Thymus (tissue), 11 donors: ENCODE measurements at regions not wholly inside any gene's neighbourhood (a gene's known extent, or its start where the extent isn't known, plus 50 kb on each side); places are given as distances from the start of the nearest gene placed in this dataset.

Source experiments
- DNase-seq, 9 donors: peaks; one replicate each; pipeline ENCODE4 v3.0.0-alpha.2; 2013; ENCODE audit warnings: low spot score in 9 of 9, low read depth in 6 of 9, missing footprints in 1 of 9
- H3K27ac ChIP-seq, 2 donors: one replicate each; pipeline ENCODE4 v1.5.1; 2013; ENCODE audit warnings: control low read depth in 1 of 2, low read depth in 1 of 2, low read length in 1 of 2, mild to moderate bottlenecking in 1 of 2, moderate library complexity in 1 of 2
- H3K27me3 ChIP-seq, 2 donors: one replicate each; pipeline ENCODE4 v1.5.1; 2013; ENCODE audit warnings: low read length in 1 of 2; ENCODE audit not compliant: control insufficient read depth in 2 of 2, insufficient read depth in 1 of 2
- H3K36me3 ChIP-seq, 2 donors: one replicate each; pipeline ENCODE4 v1.5.1; 2013; ENCODE audit warnings: low read length in 1 of 2, mild to moderate bottlenecking in 1 of 2, moderate library complexity in 1 of 2; ENCODE audit not compliant: control insufficient read depth in 2 of 2, insufficient read depth in 2 of 2
- H3K4me1 ChIP-seq, 2 donors: one replicate each; pipeline ENCODE4 v1.5.1; 2013; ENCODE audit warnings: low read length in 2 of 2; ENCODE audit not compliant: control insufficient read depth in 2 of 2, insufficient read depth in 2 of 2
- H3K4me3 ChIP-seq, 2 donors: one replicate each; pipeline ENCODE4 v1.5.1; 2013; ENCODE audit warnings: low read length in 2 of 2, control low read depth in 1 of 2, mild to moderate bottlenecking in 1 of 2
- H3K9me3 ChIP-seq, 2 donors: one replicate each; pipeline ENCODE4 v1.5.1; 2013; ENCODE audit warnings: low read length in 1 of 2, mild to moderate bottlenecking in 1 of 2; ENCODE audit not compliant: control insufficient read depth in 2 of 2, insufficient read depth in 1 of 2
- WGBS: extraction: QIAGEN DNeasy Blood & Tissue Kit; methylation state at CpG from one replicate; pipeline ENCODE4 v1.1.7; 2013; 5-methylcytosine and 5-hydroxymethylcytosine counted together
- donor health status: healthy.

DNA sequence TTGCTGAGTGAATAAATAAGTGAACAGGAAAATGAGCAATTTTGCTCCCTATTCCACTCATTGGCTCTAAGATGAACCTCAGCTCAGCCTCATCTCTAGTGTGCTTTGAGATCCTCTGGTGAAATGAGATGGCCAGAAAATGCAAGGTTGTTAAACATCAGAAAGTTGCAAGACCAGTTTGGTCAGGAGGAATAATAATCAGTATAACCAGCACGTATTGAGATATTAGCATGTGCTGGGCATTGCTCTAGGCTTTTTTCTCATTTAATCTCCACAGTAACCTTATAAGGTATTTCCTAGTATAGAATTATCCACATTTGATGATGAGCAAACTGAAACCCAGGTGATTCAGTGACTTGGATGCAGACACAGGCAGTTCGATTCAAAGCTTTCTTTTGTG is 110.5 kb upstream of the PAK3 start:
- WGBS, result 39% methylated on average over 2 of the region's 2 CpGs

DNA sequence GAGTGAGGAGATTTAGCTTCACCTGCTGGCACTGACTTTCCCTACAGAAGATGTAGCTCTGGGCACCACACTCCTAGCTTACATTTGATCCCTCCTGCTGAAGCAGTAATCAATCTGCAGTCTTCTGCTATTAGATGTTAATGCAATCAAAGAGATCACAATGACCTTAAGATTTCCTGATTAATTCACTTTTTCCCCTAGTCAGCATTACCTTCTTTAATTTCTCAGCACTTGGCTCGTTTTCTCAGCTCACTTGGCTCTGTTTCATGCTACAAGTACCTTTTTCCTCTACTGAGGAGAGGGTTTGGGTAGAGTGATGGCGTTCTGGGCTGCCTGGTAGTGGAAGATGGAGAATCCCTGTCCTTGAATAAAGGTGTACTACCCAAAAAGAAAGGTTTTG is 113.0 kb upstream of the PAK3 start:
- 70% methylated on average over 2 of the region's 2 CpGs for WGBS
- Histone ChIP-seq H3K4me3 (no peak overlapping the region), H3K4me1 (no peaks in the 10 kb centered on the region), H3K27ac (no peak overlapping the region), H3K9me3 (no peaks in the 10 kb centered on the region), H3K36me3 (no peaks in the 10 kb centered on the region), H3K27me3 (no peaks in the 10 kb centered on the region)
- no peak for DNase-seq

More for the DNA sequence above, 110.5 kb upstream of the PAK3 start:
- Histone ChIP-seq H3K36me3 (no peaks in the 10 kb centered on the region), H3K27ac (no peak overlapping the region), H3K4me3 (no peak overlapping the region), H3K9me3 (no peaks in the 10 kb centered on the region), H3K27me3 (no peaks in the 10 kb centered on the region), H3K4me1 (no peaks in the 10 kb centered on the region)
- DNase-seq, result no peak

DNA sequence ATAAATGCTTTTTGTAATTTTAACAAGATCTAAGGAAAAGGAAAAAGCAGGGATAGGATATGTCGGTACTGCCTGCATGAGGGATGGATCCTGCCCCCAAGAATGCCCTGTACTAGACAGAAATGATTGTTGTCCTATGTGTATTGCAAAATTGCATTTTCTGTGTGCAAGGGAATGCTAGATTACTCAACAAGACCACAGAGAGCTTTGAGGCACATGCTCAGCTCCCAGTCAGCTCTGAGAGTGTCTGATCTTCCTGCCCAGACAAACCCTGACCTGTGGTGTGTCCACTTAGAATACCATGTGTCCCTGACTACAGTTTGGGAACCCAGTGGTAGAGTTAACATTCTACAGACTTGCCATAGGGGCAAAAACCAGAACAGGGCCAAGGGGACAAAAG is 129.2 kb upstream of the PAK3 start:
- H3K9me3 ChIP-seq, result no peaks in the 10 kb centered on the region
- H3K27me3 ChIP-seq, result no peaks in the 10 kb centered on the region
- DNase-seq, result no peak
- no peaks in the 10 kb centered on the region for H3K36me3 ChIP-seq
- no peak overlapping the region for H3K27ac ChIP-seq
- WGBS, result 100% methylated on average over 1 of the region's 1 CpG
- H3K4me3 ChIP-seq, result no peak overlapping the region
- H3K4me1 ChIP-seq, result no peaks in the 10 kb centered on the region

DNA sequence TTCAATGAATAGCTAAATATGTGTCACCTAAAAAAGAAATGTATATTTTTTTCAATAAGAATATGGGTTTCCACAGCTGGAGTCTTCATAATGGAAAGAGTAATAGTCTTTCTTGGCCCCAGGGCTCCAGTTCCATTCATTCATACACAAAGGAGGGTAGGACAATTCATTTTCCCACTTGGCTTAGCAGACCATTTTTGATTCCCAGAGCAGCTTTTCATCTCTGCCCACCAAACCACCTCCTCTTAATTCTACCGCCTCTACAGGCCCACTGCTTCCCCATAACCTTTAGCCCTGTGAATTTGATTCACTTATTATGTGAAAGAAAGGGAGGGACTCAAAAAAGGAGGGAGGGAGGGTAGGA is 129.9 kb upstream of the PAK3 start:
- Histone ChIP-seq H3K9me3 (no peaks in the 10 kb centered on the region), H3K27ac (no peak overlapping the region), H3K27me3 (no peaks in the 10 kb centered on the region), H3K4me3 (no peak overlapping the region), H3K36me3 (no peaks in the 10 kb centered on the region), H3K4me1 (no peaks in the 10 kb centered on the region)
- no peak for DNase-seq
- 91% methylated on average over 1 of the region's 1 CpG for WGBS

DNA sequence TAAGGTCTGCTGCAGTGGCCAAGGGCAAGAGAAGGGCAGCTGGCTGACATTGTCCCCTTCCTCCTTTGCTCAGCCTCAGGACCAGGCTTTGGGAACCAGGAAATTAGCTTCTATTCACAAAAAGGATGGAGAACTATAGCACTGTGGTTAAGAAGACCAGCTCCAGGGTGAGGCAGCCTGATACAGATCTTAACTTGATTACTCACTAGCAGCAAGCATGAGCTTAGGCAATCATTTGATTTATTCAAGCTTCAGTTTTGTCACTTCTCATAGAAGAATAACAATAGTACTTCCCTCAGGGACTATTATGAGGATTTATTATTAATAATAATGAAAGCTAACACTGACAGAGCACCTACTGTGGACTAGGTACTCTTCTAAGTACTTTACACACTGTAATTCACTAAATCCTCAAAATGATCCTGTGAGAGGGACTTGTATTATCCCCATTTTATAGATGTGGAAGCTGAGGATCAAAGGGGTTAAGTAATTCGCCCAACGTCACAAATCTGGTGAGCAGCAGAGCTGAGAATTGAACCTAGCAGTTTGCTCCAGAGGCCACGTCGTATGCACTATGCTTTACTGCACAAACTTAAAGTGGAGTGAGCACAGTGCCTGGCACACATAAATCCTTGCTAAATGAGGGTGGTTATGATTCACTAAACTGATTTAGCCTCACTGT is 130.4 kb upstream of the PAK3 start:
- H3K4me3 ChIP-seq, result no peak overlapping the region
- H3K9me3 ChIP-seq, result no peaks in the 10 kb centered on the region
- H3K27ac ChIP-seq, result no peak overlapping the region
- WGBS, result 94% methylated on average over 4 of the region's 4 CpGs
- no peaks in the 10 kb centered on the region for H3K27me3 ChIP-seq
- H3K4me1 ChIP-seq, result no peaks in the 10 kb centered on the region
- no peak for DNase-seq
- H3K36me3 ChIP-seq, result no peaks in the 10 kb centered on the region

DNA sequence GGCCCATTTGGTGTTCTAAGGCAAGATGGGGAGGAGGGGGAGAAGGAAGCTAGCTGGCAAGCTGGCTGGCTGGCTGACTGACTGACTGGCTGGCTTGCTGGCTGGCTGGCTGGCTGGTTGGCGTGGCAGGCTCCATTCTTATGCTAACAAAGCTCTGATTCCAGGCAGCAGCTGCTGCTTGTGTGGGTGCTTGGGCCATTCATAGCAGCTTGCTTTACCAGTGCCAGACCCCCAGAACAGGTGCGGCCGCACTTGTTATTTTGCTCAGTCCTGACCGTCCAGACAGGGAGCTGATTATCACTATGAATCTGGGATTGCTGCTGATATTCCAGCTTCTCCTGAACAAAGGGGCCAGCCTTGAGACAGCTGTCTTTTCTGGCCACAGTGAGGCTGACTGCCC is 131.2 kb upstream of the PAK3 start:
- Histone ChIP-seq H3K36me3 (no peaks in the 10 kb centered on the region), H3K27me3 (no peaks in the 10 kb centered on the region)

DNA sequence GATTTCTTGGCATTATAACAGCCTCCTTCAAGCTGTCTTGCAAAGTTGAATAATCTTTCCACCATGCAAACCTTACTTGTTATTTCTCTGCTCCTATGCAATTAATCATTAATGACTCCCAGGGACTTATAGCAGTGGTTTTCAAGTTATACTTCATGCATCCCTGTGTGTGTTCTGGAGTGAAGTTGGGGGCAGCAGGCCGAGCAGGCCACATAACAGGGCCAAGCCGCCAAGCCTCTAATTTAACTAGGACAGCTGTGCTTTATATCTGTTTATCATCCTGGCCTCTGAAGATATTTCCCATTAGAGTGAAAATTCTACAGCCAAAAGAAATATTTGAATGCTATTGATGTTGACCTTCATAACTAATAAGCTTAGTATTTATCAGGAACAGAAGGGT is 133.5 kb upstream of the PAK3 start:
- no peaks in the 10 kb centered on the region for H3K27me3 ChIP-seq
- H3K27ac ChIP-seq, result no peak overlapping the region
- no peak overlapping the region for H3K4me3 ChIP-seq
- DNase-seq, result no peak
- no peaks in the 10 kb centered on the region for H3K36me3 ChIP-seq
- 98% methylated on average over 2 of the region's 2 CpGs for WGBS
- no peaks in the 10 kb centered on the region for H3K4me1 ChIP-seq
- no peaks in the 10 kb centered on the region for H3K9me3 ChIP-seq

More for the DNA sequence above, 131.2 kb upstream of the PAK3 start:
- Histone ChIP-seq H3K27ac (no peak overlapping the region), H3K9me3 (no peaks in the 10 kb centered on the region), H3K4me3 (no peak overlapping the region), H3K4me1 (no peaks in the 10 kb centered on the region)
- no peak for DNase-seq
- 90% methylated on average over 4 of the region's 4 CpGs for WGBS

DNA sequence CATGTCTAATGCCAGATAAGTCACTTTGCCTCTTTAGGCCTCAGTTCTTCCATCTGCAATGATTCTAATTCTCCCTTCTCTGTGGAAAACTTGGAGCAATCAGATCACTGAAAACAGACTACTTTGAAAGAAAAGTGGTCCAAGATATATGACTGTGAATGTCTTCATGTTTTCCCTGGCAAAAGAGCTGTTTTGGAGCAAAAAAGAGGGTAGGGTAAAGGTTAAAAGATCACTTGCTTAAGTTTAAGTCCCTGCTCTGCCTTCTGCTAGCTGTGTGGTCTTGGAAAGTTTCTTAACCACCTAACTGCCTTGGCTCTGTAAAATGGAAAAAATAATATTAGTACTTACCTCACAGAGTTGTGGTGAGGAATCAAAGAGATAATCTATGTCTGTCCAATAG is 140.3 kb upstream of the PAK3 start:
- no peak for DNase-seq

DNA sequence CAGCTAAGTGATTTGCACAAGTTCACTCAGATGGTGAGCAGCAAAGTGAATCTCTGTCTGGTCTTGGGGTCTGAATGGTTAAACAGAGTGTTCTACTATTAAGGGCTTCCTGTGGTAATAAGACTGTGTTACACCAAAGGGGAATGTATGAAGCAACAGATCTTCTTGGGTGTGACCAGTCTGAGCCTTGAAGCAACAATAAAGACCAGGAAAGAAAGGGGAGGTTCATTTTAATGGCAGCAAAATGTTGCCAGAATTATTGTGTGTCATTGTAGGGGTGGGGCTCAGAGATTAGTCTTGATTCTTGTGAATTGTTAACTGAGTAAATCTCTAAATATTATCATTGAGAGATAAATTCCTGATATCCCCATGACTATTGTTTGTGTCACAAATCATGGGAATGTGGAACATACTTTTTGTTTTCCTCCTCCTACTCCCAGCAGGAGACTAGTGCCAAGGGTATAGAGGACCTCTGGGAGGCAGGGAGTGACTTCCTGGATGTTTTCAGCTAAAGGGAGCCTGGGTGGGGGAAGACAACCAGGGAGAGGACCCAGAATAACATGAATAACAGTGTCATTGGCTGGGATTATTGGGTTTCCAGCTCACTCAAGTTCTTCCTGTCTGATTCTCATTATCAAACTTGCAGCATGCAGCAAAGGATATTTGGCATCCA is 141.4 kb upstream of the PAK3 start:
- no peak overlapping the region for H3K4me3 ChIP-seq
- no peaks in the 10 kb centered on the region for H3K27me3 ChIP-seq
- no peaks in the 10 kb centered on the region for H3K4me1 ChIP-seq
- no peak overlapping the region for H3K27ac ChIP-seq
- H3K9me3 ChIP-seq, result no peaks in the 10 kb centered on the region
- no peaks in the 10 kb centered on the region for H3K36me3 ChIP-seq
- no peak for DNase-seq

More for the DNA sequence above, 140.3 kb upstream of the PAK3 start:
- no peak overlapping the region for H3K27ac ChIP-seq
- no peak overlapping the region for H3K4me3 ChIP-seq
- no peaks in the 10 kb centered on the region for H3K27me3 ChIP-seq
- H3K9me3 ChIP-seq, result no peaks in the 10 kb centered on the region
- no peaks in the 10 kb centered on the region for H3K36me3 ChIP-seq
- no peaks in the 10 kb centered on the region for H3K4me1 ChIP-seq
